Erythroblast (primary cell): ENCODE measurements at regions not wholly inside any gene's neighbourhood (a gene's known extent, or its start where the extent isn't known, plus 50 kb on each side); places are given as distances from the start of the nearest gene placed in this dataset.

Experiments
- GATA1 ChIP-seq: IDR thresholded peaks from 2 replicates; pipeline ENCODE4 v1.6.1; 2011; ENCODE audit warnings: low read depth, mild to moderate bottlenecking, control low read depth, low read length, moderate library complexity
- POLR2A ChIP-seq: IDR thresholded peaks from 2 replicates; pipeline ENCODE4 v1.6.1; 2011; ENCODE audit warnings: mild to moderate bottlenecking, low read length

- no peak for TF ChIP-seq POLR2A
- TF ChIP-seq GATA1: no peak
Measured at GRCh38 chr10:21278491-21279216, 246.8 kb downstream of the SKIDA1 start.
